ENCODE measurements at regions not wholly inside any gene's neighbourhood (a gene's known extent, or its start where the extent isn't known, plus 50 kb on each side); places are given as distances from the start of the nearest gene placed in this dataset.

GRCh38 chr2:38178556-38179419 lies 102.8 kb upstream of the CYP1B1 start:
- TF ChIP-seq PATZ1 (CRISPR knock-in tag; IDR thresholded peaks at IDR 0.05; ENCODE audit: borderline replicate concordance), result no peak
- no peak for TF ChIP-seq CSDC2 (CRISPR knock-in tag; IDR thresholded peaks at IDR 0.05)
- TF ChIP-seq OSR1 (CRISPR knock-in tag; IDR thresholded peaks at IDR 0.05), result no peak
- TF ChIP-seq ZFP30 (CRISPR knock-in tag; IDR thresholded peaks at IDR 0.05), result no peak
- no peak for TF ChIP-seq ARNTL (CRISPR knock-in tag; IDR thresholded peaks at IDR 0.05; ENCODE audit: borderline replicate concordance, low read depth)
- no peak for TF ChIP-seq SNAI2 (CRISPR knock-in tag; IDR thresholded peaks at IDR 0.05)

Measured in SK-N-SH treated with all-trans-retinoic acid at 6 μM for 48 hours (cell line).